GM18520 (cell line): ENCODE measurements at regions not wholly inside any gene's neighbourhood (a gene's known extent, or its start where the extent isn't known, plus 50 kb on each side); places are given as distances from the start of the nearest gene placed in this dataset.

Experiments used
- ATAC-seq: cut with Tn5 transposase; IDR thresholded peaks from one replicate; pipeline ENCODE4 v1.9.1; 2021; ENCODE audit not compliant: unreplicated experiment

GRCh38 chr10:129075927-129076326 is 391.1 kb upstream of the MGMT start:
- no peak for ATAC-seq

DNA sequence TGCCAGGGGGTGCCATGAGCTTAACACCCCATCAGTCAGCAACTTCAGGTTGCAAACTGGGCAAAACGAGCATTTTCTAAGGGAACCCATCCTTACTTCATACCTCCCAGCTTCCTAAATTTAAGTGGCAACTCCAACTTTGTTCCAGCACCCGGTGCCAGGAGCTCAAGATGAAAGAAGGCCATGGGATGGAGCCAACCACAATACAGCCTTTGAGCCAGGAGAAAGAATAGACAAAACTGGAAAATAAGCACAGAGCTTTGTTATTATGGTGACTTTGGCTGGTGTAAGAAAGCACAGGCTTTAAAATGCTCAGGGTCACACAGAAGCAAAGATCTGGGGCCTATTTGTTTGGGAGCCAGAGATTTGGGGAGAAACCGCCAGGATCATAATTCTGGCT is 388.7 kb upstream of the MGMT start:
- no peak for ATAC-seq

GRCh38 chr10:129078746-129079145 is 388.3 kb upstream of the MGMT start:
- no peak for ATAC-seq

GRCh38 chr10:129079705-129080104 is 387.3 kb upstream of the MGMT start:
- no peak for ATAC-seq

DNA sequence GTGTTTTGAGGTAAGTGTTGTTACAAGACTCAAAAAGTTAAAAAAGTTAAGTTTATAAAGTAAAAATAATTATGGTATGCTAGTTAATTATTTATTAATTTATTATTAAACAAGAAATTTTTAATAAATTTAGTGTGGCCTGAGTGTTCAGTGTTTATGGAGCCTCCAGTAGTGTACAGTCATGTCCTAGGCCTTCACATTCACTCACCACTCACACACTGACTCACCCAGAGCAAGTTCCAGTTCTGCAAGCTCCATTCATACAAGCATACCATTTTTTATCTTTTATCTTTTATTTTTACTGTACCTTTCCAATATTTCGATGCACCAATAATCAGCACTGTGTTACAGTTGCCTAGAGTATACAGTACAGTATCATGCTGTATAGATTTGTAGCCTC is 381.2 kb upstream of the MGMT start:
- no peak for ATAC-seq

DNA sequence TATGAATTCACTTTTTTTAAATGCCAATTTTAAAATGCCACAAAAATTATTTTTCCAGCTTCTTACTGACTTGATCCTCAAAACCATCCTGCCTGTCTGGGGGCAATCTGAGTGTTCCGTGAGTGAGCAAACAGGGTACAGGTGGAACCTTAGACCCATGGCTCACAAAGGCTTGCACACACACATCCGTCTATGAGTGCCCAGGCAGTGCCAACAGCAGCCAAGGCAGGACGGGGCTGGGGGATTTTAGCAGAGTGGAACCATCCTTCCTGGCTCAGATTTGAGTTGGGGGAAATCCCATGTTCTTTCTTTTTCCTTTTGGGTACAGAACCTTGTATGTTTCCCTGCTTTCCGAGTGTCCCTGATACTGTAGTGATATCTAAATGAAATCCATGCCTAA is 377.7 kb upstream of the MGMT start:
- no peak for ATAC-seq

DNA sequence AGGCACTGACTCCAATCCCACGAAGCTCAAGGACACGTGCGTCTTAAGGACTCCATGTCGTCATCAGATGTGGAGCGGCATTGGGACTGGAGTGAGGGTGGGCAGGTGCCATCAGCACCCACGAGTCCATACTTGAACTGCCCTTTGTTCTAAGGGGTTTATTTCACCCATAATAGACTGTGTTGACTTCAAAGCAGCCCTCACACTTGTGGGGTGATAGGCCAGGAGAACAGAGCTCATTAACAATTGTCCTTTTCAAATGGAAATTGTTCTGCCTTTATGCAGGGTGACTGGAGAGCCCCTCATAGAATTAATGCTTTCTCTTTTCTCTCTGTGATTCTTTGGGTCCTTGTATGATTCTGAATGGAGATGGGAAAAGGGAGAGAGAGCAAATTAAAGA is 376.9 kb upstream of the MGMT start:
- ATAC-seq: no peak

GRCh38 chr10:129090618-129091366 is 376.2 kb upstream of the MGMT start:
- ATAC-seq: no peak

GRCh38 chr10:129093641-129094040 is 373.4 kb upstream of the MGMT start:
- ATAC-seq: no peak

GRCh38 chr10:129094233-129094632 is 372.8 kb upstream of the MGMT start:
- ATAC-seq: no peak

DNA sequence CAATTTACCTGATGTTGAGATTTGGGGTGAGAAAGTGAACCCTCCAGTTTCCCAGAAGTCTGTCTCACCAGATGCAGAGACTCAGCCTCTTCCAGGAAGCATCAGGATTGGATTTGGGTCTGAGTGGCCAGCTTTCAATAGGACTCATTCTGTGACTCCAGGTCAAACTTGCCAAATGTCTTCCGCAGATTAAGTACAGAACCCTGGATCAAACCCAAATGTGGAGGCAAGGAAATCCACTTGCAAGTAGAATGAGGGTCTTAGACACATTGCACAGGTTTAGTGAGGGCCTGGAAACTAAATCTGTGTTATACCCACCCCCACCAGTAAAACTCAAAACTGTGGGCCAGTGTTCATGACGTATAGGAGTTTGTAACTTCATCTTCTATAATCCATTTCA is 372.2 kb upstream of the MGMT start:
- ATAC-seq: no peak

DNA sequence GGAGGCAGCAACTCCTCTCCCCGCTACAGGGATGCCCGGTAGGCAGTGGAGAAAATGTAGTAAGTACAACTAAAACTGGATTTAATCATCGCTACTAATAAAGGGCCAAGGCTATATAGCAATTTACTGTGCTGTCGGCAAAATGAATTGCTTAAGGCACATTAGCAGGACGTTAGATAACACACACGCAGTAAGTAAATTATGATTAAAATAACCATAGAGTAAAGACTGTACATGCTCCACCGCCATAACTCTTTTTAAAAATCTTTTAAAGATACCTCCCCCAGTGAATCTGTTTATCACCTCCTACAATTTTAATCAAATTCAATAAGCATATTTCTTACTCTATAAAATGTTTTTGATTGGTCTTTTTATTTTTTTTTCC is 371.4 kb upstream of the MGMT start:
- no peak for ATAC-seq

- no peak for ATAC-seq
Measured at GRCh38 chr10:129096065-129096984, 370.7 kb upstream of the MGMT start.

GRCh38 chr10:129097776-129098330 is 369.2 kb upstream of the MGMT start:
- no peak for ATAC-seq

- ATAC-seq: no peak
Measured at GRCh38 chr10:129098517-129098916, 368.5 kb upstream of the MGMT start.

- no peak for ATAC-seq
Measured at GRCh38 chr10:129099486-129099885, 367.6 kb upstream of the MGMT start.

DNA sequence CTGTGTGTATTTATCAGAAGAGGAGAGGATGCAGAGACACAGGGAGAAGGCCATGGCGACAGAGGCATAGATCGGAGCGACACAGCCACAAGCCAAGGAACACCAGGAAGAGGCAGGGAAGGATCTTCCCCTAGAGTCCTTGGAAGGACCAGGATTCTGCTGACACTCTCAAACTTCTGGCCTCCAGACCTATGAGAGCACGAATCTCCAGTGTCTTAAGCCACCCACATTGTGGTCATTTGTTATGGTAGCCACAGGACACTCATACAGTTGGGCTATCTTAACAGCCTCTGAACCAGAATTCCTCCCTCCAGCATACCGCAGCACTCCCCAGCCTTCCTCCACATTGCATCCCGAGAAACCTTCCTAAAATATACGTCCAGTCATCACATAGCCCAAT is 367.0 kb upstream of the MGMT start:
- no peak for ATAC-seq

DNA sequence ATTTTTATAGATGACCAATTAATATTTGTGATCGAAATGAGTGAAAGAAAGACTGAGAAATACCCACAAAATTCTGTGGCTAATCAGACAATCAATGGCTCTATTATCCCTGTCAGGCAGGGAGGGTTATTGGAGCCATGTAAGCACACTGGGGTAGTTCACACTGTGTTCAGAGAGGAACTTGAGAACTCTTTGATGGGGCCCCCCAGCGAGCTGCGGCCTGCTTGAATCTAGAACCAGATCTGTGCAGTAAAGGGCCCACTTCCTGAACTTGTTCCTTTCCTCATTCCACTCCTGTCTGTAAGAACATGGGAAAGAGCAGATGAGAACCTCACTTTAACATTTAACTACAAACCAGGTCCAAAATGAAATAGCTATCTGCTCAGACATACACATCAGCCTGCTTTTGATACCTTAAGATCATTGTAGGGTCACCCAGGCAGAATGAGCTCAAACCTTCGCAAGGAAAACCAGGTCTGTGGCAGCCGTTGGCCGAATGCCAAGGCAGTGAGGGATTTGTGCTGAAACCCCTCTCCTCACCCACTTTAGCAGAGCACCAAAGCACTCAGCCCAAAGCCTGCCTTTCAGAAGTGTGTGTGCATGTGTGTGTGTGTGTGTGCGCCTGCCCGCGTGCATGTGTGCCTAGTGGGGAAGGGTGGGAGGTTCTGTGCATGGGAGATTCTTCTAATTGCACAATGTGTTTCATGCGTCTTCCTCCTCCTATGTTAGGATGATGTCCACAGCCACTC is 365.6 kb upstream of the MGMT start:
- no peak for ATAC-seq

DNA sequence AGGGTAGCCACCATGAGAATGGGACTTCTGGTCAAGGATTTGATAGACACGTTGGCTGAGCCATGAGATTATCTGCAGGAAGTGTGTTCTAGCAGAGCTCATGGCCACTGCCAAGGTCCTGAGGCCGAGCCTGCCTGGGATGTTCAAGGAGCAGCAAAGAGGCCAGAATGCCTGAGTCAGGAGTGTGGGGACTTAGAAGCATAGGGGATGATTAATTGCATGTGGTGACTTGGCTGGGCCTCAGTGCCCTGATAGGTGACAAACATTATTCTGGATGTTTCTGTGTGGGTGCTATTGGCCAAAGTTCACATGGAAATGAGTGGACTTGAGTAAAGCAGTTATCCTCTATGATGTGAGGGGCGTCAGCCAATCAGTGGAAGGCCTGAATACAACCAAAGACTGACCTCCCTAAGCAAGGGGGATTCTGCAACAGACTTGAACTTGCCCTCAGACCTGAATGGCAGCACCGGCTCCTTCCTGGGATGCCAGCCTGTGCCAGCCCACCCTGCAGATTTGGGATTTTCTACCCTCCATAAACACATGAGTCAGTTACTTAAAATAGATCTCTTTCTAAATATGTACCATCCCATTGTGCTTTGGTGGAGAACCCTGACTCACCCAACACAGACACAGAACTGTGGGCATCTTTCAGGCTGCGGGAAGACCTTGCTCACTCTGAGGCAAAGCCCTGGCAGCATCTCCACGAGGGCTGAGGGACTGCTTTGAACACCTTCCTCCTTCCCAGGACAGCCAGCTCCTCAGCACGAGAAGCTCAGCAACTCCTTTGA is 363.9 kb upstream of the MGMT start:
- ATAC-seq: no peak

DNA sequence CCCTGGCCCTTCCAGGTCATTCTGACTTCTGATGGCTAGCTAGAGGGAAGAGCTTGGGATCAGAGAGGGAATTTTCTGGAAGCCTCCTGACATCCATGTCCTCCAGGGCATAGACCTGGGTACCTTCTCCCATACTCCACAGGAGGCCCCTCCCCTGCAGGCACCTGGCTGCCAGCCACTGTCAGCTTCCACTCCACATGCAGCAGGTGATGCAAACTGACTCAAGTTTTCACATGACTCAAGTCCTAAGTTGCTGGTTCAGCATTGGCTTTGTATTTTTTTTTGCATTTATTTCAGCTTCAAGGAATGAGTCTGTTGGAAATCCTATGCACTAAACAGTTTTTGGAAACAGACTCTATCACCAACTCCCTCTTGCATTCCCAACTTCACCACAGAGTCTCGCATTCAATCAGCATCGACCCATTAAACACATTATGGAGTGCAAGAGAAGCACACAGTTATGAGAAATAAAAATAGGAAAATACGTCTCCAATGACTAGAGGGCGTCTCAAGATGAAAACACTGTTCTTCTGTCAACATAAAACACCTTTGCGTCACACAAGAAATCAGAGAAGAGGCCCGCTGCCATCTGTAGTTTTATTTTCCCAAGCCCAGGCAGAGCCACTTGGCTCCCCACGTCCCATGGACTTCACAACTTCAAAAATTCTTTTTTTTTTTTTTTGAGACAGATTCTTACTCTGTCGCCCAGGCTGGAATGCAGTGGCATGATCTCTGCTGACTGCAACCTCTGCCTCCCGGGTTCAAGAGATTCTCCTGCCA is 362.6 kb upstream of the MGMT start:
- ATAC-seq: no peak
